ENCODE measurements at regions not wholly inside any gene's neighbourhood (a gene's known extent, or its start where the extent isn't known, plus 50 kb on each side); places are given as distances from the start of the nearest gene placed in this dataset.

DNA sequence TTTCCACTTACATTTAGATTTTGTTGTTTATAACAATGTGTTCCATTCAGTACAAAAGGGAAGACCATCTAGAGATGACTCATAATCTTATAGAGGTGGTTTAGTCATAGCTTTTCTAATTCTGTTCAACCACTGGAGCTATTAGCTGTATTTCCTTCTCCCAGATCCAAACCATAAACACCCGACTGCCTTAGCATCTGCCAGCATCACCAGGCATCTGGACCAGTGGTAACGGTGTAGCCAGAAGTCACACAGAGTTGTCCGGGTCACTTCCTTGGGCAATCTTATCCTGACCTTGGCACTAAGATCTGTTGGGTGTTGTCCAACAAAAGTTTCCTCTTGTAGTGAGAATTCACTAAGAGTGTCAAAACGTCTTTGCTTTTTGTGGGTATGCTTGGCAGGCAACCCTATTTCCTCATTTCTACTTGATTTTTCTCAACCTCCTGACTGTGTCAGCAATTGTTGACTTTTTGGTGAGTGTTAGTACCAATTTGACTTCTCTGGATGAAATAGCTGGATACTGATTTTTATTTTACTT, 372.1 kb upstream of the B3GALT2 start:
- TF ChIP-seq CTCF (IDR thresholded peaks at IDR 0.05) (no peak), EZH2phosphoT487 (IDR thresholded peaks at IDR 0.05) (no peak), EZH2 (IDR thresholded peaks at IDR 0.05) (no peak)

Data from neural progenitor cell (in vitro differentiated cells).